ENCODE measurements at regions not wholly inside any gene's neighbourhood (a gene's known extent, or its start where the extent isn't known, plus 50 kb on each side); places are given as distances from the start of the nearest gene placed in this dataset.

DNA sequence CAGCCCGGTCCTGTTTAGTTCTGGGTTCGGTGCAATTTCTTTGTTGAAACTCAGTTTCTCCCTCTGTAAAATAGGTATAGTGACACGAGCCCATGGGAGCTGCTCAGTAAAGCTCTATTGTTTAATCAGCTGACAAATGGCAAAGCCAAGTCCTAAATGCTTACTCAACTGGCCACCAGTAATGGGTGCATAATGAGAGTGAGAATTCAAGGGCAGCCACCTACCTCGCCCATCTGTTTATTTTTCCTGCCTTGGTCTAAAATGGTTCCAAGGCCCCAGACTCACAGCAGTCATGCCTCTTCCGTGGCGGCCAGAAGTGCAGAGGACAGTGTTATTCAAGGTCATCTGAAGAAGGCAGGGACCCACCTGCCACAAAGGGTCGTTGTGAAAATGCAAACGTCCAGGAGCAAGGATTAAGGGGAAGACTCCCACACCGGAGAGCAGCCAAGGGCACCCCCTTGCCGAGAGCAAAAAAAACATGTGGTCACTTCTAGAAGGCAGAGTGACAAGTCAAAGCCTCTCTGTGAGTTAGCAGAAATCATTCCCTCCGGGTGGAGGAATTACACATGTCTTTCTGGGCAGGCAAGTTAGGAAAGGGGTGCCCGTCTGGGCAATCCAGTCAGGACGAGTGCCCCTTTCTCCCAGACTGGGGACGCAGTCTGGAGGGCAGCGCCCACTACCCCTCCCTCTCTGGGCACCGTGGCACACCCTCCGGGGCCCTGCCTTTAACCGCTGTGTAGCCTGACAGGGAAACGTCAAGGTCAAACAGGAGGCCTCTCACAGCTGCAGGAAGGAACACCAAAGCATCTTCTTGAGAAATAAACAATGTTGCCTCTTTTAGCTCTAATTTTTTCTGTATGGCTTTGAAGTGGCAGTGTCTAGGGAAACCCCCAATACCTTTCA lies 186.2 kb downstream of the FOXO1 start:
- peak overlapping the region; percentile 73 for H3K27ac Mint-ChIP-seq
- H3K27me3 Mint-ChIP-seq: peaks cover 3% of the 10 kb centered on the region

DNA sequence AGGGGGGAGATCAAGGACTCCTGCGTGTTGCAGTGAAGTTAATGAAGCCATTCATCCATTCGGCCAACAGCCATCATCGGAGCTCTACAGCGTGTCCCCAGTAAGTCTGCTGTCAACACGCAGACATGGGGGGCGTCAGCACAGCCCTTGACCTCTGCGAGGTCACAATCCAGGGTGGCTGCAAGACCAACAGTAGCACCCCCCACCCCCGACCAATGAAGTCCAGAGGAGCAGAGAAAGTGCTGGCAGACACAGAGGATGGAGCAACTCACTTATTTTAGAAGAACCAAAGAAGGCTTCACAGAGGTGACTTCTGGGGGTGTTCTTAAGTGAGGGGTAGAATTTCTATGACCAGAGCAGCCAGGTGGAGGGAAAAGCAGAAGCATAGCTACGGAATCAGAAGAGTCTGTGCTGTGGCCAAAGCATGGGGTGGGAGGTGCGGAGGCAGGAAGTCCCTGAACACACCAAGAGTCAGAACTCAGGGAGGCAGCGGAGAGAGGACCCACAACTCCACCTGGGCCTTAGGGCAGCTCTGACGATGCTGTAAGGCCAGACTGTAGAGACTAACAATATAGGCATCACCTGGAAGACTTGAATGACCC lies 185.4 kb downstream of the FOXO1 start:
- no peak for DNase-seq
- H3K27me3 Mint-ChIP-seq: no peaks in the 10 kb centered on the region
- peaks cover 6% of the 10 kb centered on the region for H3K9me3 Mint-ChIP-seq
- CTCF ChIA-PET: no interaction called here
- no peak overlapping the region for H3K4me3 Mint-ChIP-seq
- H3K4me1 Mint-ChIP-seq: peaks cover 65% of the 10 kb centered on the region
- H3K27ac Mint-ChIP-seq: peak overlapping the region; percentile 73
- H3K36me3 Mint-ChIP-seq: peaks cover 14% of the 10 kb centered on the region

More for the DNA sequence above, 186.2 kb downstream of the FOXO1 start:
- Mint-ChIP-seq H3K36me3 (peaks cover 14% of the 10 kb centered on the region), H3K9me3 (peaks cover 6% of the 10 kb centered on the region), H3K4me3 (no peak overlapping the region), H3K4me1 (peaks cover 57% of the 10 kb centered on the region)
- CTCF ChIA-PET: no interaction called here
- DNase-seq: peak; percentile 32

DNA sequence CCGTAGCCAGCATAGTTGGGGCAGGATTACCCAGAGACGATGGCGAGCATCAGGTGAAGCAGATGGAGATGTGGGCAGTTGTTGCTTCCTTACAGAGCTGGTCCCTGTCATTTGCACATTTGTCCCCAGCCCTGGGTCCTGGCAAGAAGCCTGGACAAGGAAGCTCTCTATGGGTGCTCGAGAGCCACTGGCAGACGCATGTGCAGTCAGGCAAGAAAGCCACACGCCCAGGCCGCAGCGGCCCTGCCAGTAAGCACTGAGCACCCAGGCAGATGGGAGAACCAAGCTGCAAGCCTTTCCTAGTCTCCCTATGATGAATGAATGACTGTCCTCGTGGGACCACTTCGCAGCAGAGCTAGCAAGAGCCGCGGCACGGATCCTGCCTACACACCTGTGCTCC lies 182.8 kb downstream of the FOXO1 start:
- no peak for DNase-seq
- CTCF ChIA-PET: interaction anchor here (0.6 to 1.5 kb wide), 2 partner anchors 11 to 399 kb away, joined by 3 to 5 read pairs; no protein-coding TSS in a partner anchor
- peak overlapping the region; percentile 98 for H3K27ac Mint-ChIP-seq
- peaks cover 6% of the 10 kb centered on the region for H3K9me3 Mint-ChIP-seq
- H3K4me1 Mint-ChIP-seq: peaks cover 81% of the 10 kb centered on the region
- peaks cover 18% of the 10 kb centered on the region for H3K36me3 Mint-ChIP-seq
- H3K27me3 Mint-ChIP-seq: no peaks in the 10 kb centered on the region
- H3K4me3 Mint-ChIP-seq: no peak overlapping the region

DNA sequence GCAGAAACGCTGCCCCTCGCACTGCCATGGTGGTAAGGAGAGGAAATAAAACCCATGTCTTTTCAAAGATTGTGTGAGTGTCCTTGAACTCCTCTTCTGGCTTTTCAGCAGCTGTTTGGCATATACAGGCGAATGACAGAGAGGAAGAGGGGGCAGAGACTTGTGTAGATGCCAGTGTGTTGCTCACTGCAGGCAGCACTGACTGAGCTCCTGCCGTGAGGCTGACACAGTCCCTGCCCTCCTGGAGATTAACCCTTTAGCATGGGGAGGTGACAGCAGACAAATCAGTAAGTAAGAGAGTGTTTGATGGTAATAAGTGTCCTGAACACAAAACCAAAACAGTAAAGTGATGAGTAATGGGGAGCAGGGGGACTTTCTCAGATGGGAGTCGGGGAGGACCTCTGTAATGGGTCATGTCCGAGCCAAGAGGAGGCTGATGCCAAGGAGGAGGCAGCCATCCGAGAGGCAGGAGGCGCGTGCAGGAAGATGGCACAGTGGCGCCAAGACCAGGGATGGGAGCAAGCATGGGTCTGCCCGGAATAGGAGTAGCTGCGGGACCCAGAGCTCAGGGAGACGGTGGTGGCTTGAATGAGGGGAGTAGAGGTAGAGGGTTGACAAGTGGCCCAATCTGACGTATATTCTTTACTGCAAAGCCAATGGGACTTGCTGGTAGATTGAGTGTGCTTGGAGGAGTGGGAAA lies 182.2 kb downstream of the FOXO1 start:
- Mint-ChIP-seq H3K9me3 (peaks cover 6% of the 10 kb centered on the region), H3K4me3 (peak overlapping the region; percentile 58), H3K4me1 (peaks cover 87% of the 10 kb centered on the region), H3K36me3 (peaks cover 18% of the 10 kb centered on the region), H3K27me3 (no peaks in the 10 kb centered on the region), H3K27ac (peak overlapping the region; percentile 98)
- CTCF ChIA-PET: interaction anchor here (0.6 to 1.5 kb wide), 3 partner anchors 9 to 399 kb away, joined by 3 to 5 read pairs (median 3); no protein-coding TSS in a partner anchor
- no peak for DNase-seq

DNA sequence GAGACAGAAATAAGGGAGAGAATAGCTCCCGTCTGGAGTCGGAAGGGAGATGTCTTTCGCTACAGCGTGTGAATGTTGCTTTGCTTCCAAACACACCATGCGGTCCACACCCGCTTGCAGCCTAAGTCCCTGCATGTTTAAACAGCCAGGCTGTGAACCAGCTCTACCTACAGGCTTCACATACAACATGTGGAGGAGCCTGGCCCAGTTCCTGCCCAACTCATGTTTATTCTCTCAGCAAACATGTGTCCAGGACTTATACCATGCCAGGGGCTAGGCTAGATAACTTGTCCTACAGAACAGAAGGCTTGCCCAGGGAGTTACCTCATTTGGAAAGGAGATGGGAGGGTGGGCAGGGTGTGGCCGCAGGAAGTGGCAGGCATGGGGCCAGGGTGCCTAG lies 181.5 kb downstream of the FOXO1 start:
- H3K36me3 Mint-ChIP-seq: peaks cover 18% of the 10 kb centered on the region
- CTCF ChIA-PET: interaction anchor here (0.8 to 1.5 kb wide), 2 partner anchors 9 kb away, joined by 3 to 5 read pairs; no protein-coding TSS in a partner anchor
- peak overlapping the region; percentile 98 for H3K27ac Mint-ChIP-seq
- peaks cover 6% of the 10 kb centered on the region for H3K9me3 Mint-ChIP-seq
- peaks cover 92% of the 10 kb centered on the region for H3K4me1 Mint-ChIP-seq
- DNase-seq: peak; percentile 44
- no peaks in the 10 kb centered on the region for H3K27me3 Mint-ChIP-seq
- peak overlapping the region; percentile 58 for H3K4me3 Mint-ChIP-seq

DNA sequence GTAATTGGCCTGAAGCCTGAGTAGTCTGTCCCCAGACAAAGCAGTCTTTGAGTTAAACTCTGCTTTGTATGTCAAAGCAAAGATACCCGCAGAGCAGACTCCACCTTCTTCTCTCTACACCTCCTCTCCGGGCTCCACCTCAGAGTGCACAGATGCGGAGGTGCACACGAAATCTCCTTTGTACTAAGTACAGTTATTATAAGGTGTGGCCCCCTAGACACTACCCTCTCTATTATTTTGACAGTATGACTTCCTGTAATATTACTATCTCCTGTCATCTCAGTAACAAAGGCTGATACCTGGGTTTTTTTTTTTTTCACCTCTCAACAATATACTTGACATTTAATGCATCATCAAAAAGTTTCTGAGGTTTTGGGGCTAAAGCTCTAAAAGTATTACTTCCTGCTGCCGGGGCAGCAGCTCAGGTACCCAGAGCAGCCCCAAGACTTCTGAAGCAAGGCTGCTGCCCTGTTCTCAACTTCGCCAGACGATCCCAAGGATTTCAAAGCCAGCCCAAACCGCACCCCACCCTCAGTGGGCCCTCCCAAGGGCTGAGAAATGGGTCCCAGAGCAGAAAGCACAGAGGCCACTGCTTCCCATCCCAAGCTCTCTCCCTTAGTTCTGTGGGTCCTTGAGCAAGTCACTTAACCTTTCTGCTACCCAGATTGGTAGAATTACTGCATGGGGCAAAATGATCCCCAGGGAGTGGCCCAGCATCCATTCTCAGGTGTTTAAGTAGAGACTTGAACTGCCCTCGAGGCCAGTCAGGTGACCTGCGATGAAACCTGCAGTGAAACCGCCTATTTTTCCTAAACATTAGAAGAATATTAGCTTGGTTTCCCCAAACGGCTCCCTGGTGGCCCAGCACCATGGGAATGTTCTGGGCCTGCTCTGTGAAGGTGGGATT lies 180.6 kb downstream of the FOXO1 start:
- H3K9me3 Mint-ChIP-seq: peaks cover 6% of the 10 kb centered on the region
- H3K27ac Mint-ChIP-seq: peak overlapping the region; percentile 98
- peaks cover 90% of the 10 kb centered on the region for H3K4me1 Mint-ChIP-seq
- CTCF ChIA-PET: no interaction called here
- DNase-seq: peak; percentile 83
- H3K4me3 Mint-ChIP-seq: peak overlapping the region; percentile 57
- peaks cover 16% of the 10 kb centered on the region for H3K36me3 Mint-ChIP-seq
- no peaks in the 10 kb centered on the region for H3K27me3 Mint-ChIP-seq

DNA sequence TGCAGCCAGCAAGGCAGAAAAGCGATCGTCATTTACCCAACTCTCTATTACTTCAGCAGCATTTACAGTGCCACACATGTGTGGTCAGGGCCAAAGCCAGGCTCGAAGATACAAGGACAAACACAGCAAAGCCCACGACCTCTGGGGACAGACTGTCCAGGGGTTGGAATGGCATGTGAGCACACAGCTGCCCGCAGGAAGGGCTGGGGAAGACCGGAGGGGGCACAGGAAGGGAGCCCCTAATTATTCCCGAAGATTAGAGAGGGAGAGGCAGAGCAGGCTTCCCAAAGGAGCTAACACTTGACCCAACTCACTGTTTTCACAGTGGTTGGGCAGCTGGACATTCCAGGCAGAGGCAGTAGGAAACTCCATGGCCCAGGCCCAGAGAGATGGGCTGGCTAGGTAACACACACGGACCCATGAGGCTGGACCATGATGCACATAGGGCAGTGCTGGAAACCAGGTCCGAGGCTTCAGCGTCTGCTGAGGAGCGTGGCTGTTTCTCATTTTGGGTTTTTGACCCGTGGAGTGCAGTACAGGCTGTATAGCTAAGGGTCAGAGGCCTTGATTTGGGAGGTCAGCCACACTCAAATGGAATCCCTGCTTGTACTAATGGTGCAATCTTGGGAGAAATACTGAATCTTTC lies 179.8 kb downstream of the FOXO1 start:
- CTCF ChIA-PET: no interaction called here

DNA sequence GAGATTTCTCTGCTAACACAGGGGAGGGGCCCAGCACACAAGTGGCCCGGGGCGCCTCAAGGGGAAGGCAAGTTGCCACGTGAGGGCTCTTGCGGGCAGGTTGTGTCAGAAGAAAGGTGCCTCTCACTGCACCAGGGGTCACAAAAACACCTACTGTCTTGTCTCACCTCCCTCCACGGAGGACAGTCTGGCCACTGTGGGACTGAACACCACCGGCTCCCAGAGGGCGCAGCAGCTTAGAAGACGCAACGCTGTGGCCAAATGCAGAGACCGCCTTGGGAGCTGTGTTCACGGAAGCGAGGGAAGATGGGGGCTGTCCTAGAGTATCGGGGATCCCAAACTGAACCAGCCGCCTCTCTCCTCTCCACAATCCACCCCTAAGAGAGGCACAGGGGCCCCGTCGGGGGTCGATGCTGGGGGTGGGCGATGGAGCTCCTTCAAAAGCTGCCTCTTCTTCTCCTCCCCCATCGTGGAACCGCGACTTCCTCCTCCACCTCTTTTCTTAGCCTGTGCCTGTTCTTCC lies 177.5 kb downstream of the FOXO1 start:
- H3K27me3 Mint-ChIP-seq: no peaks in the 10 kb centered on the region
- H3K27ac Mint-ChIP-seq: peak overlapping the region; percentile 79
- peaks cover 4% of the 10 kb centered on the region for H3K36me3 Mint-ChIP-seq
- H3K4me1 Mint-ChIP-seq: peaks cover 83% of the 10 kb centered on the region
- H3K9me3 Mint-ChIP-seq: no peaks in the 10 kb centered on the region
- peak overlapping the region; percentile 36 for H3K4me3 Mint-ChIP-seq
- CTCF ChIA-PET: interaction anchor here (1.6 to 1.7 kb wide), 2 partner anchors 193 to 282 kb away, joined by 3 to 5 read pairs; no protein-coding TSS in a partner anchor
- DNase-seq: no peak

More for the DNA sequence above, 179.8 kb downstream of the FOXO1 start:
- Mint-ChIP-seq H3K4me1 (peaks cover 90% of the 10 kb centered on the region), H3K27ac (peak overlapping the region; percentile 98), H3K4me3 (no peak overlapping the region), H3K27me3 (no peaks in the 10 kb centered on the region), H3K36me3 (peaks cover 9% of the 10 kb centered on the region), H3K9me3 (no peaks in the 10 kb centered on the region)
- no peak for DNase-seq

DNA sequence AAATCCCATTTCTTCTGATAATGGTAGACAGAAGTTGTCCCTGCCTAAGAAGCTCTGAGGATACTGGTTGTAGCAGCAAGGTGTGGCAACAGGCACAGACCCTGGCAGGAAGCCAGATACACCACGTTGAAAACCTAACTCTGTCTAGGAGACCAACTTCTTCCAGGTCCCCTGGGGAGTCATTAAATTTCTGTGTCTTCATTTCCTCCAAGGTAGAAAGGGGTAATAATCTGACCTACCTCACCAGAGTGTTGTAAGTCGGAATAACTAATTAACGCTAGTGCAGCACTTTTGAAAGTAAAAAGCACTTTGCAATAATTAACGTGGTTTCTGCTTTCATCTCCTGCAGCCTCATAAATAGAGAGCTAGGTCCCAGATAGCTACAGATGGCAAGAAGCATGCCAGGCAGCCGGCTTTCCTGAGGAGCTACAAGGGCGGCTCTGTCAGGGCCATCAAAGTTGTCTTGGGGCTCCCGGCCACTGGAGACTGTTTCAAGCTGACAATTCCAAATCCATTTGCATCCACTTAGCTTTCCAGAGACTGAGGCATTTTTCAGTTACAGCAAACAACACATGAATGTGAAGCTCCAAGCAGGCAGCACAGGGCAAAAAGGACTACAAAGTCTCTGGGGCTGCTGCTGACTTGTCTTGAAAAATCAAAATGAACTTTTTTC lies 176.2 kb downstream of the FOXO1 start:
- H3K4me3 Mint-ChIP-seq: peak overlapping the region; percentile 36
- peaks cover 83% of the 10 kb centered on the region for H3K4me1 Mint-ChIP-seq
- DNase-seq: peak; percentile 67
- H3K9me3 Mint-ChIP-seq: peaks cover 2% of the 10 kb centered on the region
- CTCF ChIA-PET: interaction anchor here (0.6 to 1.7 kb wide), 4 partner anchors 10 to 284 kb away, joined by 3 to 5 read pairs (median 4); no protein-coding TSS in a partner anchor
- H3K27me3 Mint-ChIP-seq: no peaks in the 10 kb centered on the region
- peaks cover 7% of the 10 kb centered on the region for H3K36me3 Mint-ChIP-seq
- peak overlapping the region; percentile 79 for H3K27ac Mint-ChIP-seq

DNA sequence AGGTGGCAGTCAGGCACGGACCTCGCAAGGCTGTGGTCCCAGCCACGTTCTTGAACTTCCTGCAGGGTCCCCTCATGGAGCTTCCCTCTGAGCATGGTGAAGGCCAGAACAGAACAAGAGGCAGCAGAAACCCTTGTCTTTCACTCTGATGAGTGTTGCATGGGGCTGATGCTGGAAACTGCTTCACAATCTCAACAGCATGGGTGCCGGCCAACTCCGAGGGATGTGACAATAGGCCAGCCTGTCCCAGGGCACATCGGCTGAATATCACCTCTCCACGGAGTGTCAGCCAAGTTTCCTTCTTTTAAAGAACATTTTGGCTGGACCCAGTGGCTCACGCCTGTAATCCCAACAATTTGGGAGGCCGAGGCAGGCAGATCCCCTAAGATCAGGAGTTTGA lies 173.9 kb downstream of the FOXO1 start:
- DNase-seq: no peak
- Mint-ChIP-seq H3K36me3 (peaks cover 6% of the 10 kb centered on the region), H3K4me1 (peaks cover 79% of the 10 kb centered on the region), H3K27me3 (peaks cover 5% of the 10 kb centered on the region), H3K27ac (no peak overlapping the region), H3K9me3 (peaks cover 2% of the 10 kb centered on the region), H3K4me3 (no peak overlapping the region)
- CTCF ChIA-PET: no interaction called here

DNA sequence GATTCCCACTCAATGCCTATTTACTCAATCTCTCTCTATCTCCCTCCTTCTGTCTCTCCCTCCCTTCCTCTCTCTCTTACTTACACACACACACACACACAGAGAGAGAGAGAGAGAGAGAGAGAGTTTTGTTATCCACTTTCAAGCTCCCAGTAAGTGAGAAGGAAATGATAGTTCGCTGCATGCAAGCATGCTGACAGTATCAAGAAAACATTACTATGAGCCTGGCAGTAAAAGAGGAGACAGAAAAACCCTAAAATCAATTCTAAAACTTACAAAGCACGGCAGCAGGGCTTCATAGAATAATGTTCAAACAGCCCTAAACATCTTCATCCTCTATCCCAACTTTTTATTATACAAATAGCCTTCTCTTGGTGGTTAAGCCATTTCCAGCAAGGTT lies 171.9 kb downstream of the FOXO1 start:
- peak overlapping the region; percentile 93 for H3K27ac Mint-ChIP-seq
- H3K9me3 Mint-ChIP-seq: peaks cover 2% of the 10 kb centered on the region
- peaks cover 75% of the 10 kb centered on the region for H3K4me1 Mint-ChIP-seq
- peak overlapping the region; percentile 60 for H3K4me3 Mint-ChIP-seq
- H3K36me3 Mint-ChIP-seq: peaks cover 9% of the 10 kb centered on the region
- CTCF ChIA-PET: interaction anchor here (1.0 to 1.9 kb wide), 3 partner anchors 10 to 108 kb away, joined by 3 to 5 read pairs (median 3); no protein-coding TSS in a partner anchor
- DNase-seq: no peak
- peaks cover 5% of the 10 kb centered on the region for H3K27me3 Mint-ChIP-seq

DNA sequence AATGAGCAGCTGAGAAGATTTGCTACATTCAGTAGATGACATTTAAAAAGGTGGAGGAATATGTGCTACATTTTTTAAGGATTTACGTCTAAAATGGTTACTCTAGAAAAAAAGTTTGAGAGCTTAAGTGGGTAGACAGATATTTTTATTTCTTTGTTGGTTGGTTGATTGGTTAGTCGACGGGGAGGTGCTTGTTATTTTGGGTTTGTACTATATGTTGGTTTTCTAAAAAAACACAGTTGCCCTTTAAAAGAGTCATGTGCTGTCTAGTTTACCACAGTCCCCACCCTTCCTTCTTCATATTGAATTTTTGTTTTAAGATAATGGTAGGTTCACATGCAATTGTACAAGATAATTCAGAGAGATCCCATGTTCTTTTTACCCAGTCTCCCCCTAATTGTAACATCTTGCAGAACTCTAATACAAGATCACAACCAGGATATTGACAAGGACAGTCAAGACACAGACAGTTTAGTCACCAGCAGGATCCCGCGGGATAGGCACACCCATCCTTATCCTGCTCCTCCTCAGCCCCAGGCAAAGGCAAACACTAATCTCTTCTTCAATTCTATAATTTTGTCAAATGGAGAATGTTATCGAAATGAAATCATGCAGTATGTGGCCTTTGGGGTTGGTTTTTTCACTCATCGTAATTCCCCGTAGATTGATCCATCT lies 171.4 kb downstream of the FOXO1 start:
- DNase-seq: no peak
- Mint-ChIP-seq H3K27ac (peak overlapping the region; percentile 93), H3K4me3 (peak overlapping the region; percentile 60), H3K9me3 (peaks cover 2% of the 10 kb centered on the region), H3K27me3 (peaks cover 5% of the 10 kb centered on the region), H3K4me1 (peaks cover 69% of the 10 kb centered on the region), H3K36me3 (peaks cover 9% of the 10 kb centered on the region)
- CTCF ChIA-PET: interaction anchor here (1.0 to 1.9 kb wide), 3 partner anchors 11 to 108 kb away, joined by 3 to 5 read pairs (median 3); no protein-coding TSS in a partner anchor
